Astrocyte of the spinal cord (primary cell): ENCODE measurements at regions not wholly inside any gene's neighbourhood (a gene's known extent, or its start where the extent isn't known, plus 50 kb on each side); places are given as distances from the start of the nearest gene placed in this dataset.
A peak's percentile ranks its signal among the peaks of the same experiment; 100 is the strongest.
"Not testable (repeated sequence)": the region's sequence is repeated elsewhere in the genome, so short reads cannot be mapped to it uniquely, and the experiment has no call there.

ENCODE experiments used
- DNase-seq: peaks from one replicate; pipeline ENCODE4 v3.0.0; 2011; ENCODE audit warnings: low read depth, low spot score
- H3K4me3 ChIP-seq: 2 replicates; pipeline ENCODE4 v1.5.1; 2011; ENCODE audit warnings: low read depth, mild to moderate bottlenecking, low read length, moderate library complexity
- in situ Hi-C: cut with HindIII; loops from 2 replicates; pipeline ENCODE4 v1.10.0; 2017; ENCODE audit warnings: low sequenced_read_pairs
- TF ChIP-seq, protein P1 (sequence below): IDR thresholded peaks from 2 replicates; pipeline ENCODE4 v1.5.1; 2012; ENCODE audit warnings: low read depth, mild to moderate bottlenecking, low read length, inconsistent platforms

DNA sequence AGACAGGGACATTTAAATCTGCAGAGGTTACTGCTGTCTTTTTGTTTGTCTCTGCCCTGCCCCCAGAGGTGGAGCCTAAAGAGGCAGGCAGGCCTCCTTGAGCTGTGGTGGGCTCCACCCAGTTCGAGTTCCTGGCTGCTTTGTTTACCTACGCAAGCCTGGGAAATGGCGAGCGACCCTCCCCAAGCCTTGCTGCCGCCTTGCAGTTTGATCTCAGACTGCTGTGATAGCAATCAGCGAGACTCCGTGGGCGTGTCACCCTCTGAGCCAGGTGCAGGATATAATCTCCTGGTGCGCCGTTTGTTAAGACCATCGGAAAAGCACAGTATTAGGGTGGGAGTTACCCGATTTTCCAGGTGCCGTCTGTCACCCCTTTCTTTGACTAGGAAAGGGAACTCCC is 93.3 kb downstream of the ANKRD30BL start:
- H3K4me3 ChIP-seq, in situ Hi-C loops, DNase-seq: not testable (repeated sequence)

DNA sequence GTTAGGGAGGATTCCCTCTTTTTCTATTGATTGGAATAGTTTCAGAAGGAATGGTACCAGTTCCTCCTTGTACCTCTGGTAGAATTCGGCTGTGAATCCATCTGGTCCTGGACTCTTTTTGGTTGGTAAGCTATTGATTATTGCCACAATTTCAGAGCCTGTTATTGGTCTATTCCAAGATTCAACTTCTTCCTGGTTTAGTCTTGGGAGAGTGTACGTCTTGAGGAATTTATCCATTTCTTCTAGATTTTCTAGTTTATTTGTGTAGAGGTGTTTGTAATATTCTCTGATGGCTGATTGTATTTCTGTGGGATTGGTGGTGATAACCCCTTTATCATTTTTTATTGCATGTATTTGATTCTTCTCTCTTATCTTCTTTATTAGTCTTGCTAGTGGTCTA is 96.4 kb downstream of the ANKRD30BL start:
- H3K4me3 ChIP-seq, in situ Hi-C loops, DNase-seq: not testable (repeated sequence)

DNA sequence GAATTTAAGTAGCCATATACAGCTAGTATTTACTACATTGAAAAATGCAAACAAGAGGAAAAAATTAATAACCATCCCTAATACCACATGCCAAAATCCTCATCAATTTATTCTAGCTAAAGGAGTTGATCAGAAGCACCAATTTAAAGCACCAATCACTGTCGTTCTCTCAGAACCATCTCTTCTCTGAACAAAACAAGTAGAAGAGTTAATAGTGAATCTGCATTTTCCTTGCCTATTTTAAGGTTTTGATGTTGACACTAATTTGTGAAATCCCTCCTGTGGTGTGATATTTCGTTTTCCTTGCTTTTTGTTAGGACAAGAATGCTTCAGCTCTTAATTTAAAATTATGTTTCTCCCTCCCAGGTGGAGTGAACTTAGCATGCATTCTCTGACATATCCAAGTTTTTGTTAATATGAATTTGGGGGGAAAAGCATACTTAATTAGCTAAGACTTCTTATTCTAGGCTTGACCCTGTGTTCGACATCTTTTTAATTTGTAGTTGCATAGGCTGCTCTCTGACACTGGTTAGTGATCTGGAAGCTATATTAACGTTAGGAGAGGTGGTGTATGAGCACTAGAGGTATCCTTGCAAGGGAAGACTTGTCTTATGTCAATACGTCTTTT is 122.0 kb downstream of the ANKRD30BL start:
- H3K4me3 ChIP-seq, DNase-seq, in situ Hi-C loops: not testable (repeated sequence)

DNA sequence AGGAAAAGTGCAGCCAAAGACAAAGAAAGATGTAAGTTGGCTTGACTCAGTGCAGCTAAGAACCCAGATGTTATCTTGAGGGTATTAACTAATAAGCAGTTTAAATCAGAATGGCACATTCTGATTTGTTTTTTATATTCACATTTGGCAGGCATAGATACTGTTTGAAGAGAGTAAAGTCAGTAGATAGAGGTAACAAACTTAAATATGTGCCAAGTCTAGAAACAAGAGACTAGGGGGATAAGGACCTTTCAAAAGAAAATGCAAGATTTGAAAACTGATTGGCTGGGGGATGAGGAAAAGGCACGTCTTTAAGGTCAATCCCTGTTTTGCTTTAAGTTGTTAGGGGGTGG is 122.9 kb downstream of the ANKRD30BL start:
- DNase-seq, in situ Hi-C loops: not testable (repeated sequence)
- H3K4me3 ChIP-seq, result peak overlapping the region; percentile 50

DNA sequence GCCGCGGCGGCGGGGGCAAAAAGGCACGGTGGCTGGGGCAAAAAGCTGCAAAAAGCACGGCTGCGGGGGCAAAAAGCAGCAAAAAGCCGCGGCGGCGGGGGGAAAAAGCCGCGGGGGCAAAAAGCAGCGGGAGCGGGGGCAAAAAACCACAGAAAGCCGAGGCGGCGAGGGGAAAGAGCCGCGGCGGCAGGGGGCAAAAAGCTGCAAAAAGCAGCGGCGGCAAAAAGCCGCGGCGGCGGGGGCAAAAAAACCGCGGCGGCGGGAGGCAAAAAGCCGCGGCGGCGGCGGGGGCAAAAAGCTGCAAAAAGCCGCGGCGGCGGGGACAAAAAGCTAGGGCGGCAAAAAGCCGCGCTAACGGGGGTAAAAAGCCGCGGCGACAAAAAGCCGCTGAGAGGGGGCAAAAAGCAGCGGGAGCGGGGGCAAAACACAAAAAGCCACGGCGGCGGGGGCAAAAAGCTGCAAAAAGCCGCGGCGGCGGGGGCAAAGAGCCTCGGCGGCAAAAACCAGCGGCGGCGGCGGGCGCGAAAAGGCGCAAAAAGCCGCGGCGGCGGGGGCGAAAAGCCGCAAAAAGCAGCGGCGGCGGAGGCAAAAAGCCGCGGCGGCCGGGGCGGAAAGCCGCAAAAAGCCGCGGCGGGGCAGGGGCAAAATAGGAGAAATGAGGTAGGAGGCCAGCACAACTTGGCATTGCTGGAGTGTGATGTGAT is 123.4 kb downstream of the ANKRD30BL start:
- DNase-seq, result no peak
- in situ Hi-C loops, result no loop called here
- H3K4me3 ChIP-seq, result peak overlapping the region; percentile 50

DNA sequence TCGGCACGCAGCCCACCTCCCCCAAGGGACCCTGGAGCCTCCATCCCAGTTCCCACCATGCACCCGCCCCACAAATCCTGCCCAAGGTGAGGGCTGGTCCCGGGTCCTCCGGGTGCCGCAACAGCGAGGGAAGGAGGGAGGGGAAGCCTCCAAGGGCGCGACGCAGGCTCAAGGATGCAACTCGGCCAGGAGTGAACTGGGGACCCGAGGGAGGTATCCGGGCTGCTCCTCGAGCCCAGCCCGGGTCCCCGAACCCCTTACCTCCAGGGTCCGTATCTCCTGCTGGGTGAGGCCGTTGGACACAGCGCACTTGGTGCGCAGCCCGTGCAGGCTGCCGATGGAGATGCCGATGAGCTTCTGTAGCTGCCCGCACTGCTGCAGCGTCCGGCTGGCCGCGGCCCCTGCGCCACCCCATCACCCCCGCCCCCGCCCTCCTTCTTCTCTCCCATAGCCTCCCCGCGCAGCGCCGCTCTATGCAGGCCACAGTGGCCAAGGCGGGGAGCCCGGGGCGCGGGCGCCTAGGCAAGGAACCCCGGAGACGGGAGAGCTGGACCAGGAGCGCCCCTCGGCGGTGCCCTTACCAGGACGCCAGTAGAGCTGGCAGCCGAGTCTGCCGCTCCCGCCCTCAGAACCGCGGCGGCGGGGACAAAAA is 124.1 kb downstream of the ANKRD30BL start:
- peak overlapping the region; percentile 50 for H3K4me3 ChIP-seq
- peak; percentile 5 for DNase-seq
- in situ Hi-C loops, result no loop called here
- TF ChIP-seq, protein P1, sequence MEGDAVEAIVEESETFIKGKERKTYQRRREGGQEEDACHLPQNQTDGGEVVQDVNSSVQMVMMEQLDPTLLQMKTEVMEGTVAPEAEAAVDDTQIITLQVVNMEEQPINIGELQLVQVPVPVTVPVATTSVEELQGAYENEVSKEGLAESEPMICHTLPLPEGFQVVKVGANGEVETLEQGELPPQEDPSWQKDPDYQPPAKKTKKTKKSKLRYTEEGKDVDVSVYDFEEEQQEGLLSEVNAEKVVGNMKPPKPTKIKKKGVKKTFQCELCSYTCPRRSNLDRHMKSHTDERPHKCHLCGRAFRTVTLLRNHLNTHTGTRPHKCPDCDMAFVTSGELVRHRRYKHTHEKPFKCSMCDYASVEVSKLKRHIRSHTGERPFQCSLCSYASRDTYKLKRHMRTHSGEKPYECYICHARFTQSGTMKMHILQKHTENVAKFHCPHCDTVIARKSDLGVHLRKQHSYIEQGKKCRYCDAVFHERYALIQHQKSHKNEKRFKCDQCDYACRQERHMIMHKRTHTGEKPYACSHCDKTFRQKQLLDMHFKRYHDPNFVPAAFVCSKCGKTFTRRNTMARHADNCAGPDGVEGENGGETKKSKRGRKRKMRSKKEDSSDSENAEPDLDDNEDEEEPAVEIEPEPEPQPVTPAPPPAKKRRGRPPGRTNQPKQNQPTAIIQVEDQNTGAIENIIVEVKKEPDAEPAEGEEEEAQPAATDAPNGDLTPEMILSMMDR, result peak; percentile 16

More for the DNA sequence above, 123.4 kb downstream of the ANKRD30BL start:
- TF ChIP-seq, protein P1, result no peak

DNA sequence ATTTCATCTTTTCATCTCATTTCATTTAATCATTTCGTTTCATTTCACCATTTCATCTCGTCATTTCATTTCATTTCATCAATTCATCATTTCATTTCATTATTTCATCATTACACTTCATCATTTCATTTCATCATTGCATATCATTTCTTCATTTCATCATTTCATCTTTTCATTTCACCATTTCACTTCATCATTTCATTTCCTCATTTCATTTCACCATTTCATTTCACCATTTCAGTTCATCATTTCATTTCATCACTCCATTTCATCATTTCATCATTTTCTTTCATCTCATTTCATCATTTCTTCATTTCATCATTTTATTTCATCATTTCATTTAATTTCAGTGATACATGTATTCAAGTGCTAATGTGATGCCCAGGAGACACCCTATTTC is 127.1 kb downstream of the ANKRD30BL start:
- no peak for DNase-seq
- H3K4me3 ChIP-seq, result no peak overlapping the region
- in situ Hi-C loops, result no loop called here
- TF ChIP-seq, protein P1, result no peak

DNA sequence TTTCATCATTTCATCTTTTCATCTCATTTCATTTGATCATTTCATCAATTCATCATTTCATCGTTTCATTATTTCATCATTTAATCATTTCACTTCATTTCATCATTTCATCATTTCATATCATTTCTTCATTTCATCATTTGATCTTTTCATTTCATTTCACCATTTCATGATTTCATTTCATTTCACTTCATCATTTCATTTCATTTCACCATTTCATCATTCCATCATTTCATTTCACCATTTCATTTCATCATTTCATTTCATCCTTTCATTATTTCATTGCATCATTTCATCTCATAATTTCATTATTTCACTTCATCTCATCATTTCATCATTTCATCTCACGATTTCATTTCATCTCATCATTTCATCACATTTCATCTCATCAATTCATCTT is 127.8 kb downstream of the ANKRD30BL start:
- TF ChIP-seq, protein P1, result no peak
- DNase-seq, result no peak
- in situ Hi-C loops, result no loop called here
- H3K4me3 ChIP-seq, result no peak overlapping the region
